ENCODE measurements at regions not wholly inside any gene's neighbourhood (a gene's known extent, or its start where the extent isn't known, plus 50 kb on each side); places are given as distances from the start of the nearest gene placed in this dataset.

DNA sequence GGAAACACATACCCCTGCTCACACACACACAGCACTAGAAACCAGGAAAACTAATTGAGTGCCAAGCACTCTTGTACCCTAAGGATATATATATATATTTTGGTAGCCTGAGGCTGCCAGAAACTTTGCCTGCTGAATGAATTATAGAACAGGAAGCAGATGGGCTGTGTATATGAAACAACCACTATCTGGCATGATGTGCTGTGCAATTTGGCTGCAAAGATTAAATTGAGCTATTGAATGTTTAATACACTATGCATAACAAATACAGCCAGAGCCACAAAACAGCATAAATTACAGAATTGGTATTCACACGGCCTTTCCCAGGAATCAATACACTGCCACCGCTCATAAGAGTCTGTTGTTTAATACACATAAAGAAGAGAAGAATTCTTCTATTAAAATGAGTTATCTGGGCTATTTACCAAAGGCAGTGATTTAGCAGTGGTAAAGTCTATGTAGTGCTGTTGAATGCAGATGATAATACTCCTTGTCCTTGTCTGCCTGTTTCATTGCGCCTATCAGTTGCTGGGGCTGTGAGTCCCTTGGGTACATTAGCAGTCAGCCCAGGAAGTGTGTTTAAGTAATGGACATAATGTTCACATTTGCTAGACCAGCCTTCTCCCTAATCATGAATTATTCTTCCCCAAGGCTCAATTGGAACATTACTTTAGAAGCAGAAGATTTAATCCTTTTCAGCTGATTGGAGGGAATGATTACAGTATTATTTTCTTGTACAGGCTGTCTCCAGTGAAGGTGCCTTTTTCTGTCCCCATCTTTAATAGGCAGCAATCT, 294.3 kb downstream of the TLE1 start:
- Histone ChIP-seq H3K9me3 (ENCODE audit: control insufficient read depth, low read depth, low read length) (no peaks in the 10 kb centered on the region), H3K4me1 (ENCODE audit: control insufficient read depth, extremely low read depth, insufficient read depth, low read length) (peaks cover 23% of the 10 kb centered on the region), H4K20me1 (ENCODE audit: control insufficient read depth, extremely low read depth, insufficient read depth, low read length) (no peaks in the 10 kb centered on the region), H3K9ac (ENCODE audit: control insufficient read depth, extremely low read depth, insufficient read depth, low read length) (no peak overlapping the region), H3K27me3 (ENCODE audit: control insufficient read depth, extremely low read depth, insufficient read depth, low read length) (no peaks in the 10 kb centered on the region), H3K4me3 (ENCODE audit: control insufficient read depth in 2 of 3, extremely low read depth in 1 of 3, insufficient read depth in 2 of 3, low read depth in 1 of 3, low read length in 3 of 3) (no peak overlapping the region), H3K36me3 (ENCODE audit: control insufficient read depth in 2 of 2, extremely low read depth in 1 of 2, insufficient read depth in 2 of 2, low read length in 2 of 2) (no peaks in the 10 kb centered on the region), H2AFZ (ENCODE audit: control insufficient read depth, low read length) (no peak overlapping the region), H3K4me2 (ENCODE audit: control insufficient read depth, extremely low read depth, insufficient read depth, low read depth, low read length) (no peak overlapping the region), H3K9me1 (ENCODE audit: control insufficient read depth, extremely low read depth, insufficient read depth, low read length) (no peaks in the 10 kb centered on the region), H3K79me2 (ENCODE audit: control insufficient read depth, insufficient read depth, low read length) (no peaks in the 10 kb centered on the region), H3K27ac (ENCODE audit: control insufficient read depth, insufficient read depth, low read length) (no peak overlapping the region)
- dilution Hi-C loops (cut with MboI; ENCODE audit: extremely low pct_ligation_motif_present, low sequenced_read_pairs) = no loop called here
- FAIRE-seq = no peak
- DNase-seq (ENCODE audit: low read depth, low spot score) = no peak
- TF ChIP-seq CTCF (optimal IDR thresholded peaks at IDR 0.05 in 1 of 3, IDR thresholded peaks at IDR 0.05 in 1 of 3, conservative IDR thresholded peaks at IDR 0.05 in 1 of 3; ENCODE audit: extremely low read depth in 1 of 3, insufficient read depth in 2 of 3, low read length in 3 of 3) (no peak), EZH2 (IDR thresholded peaks at IDR 0.05; ENCODE audit: low read length) (no peak)

DNA sequence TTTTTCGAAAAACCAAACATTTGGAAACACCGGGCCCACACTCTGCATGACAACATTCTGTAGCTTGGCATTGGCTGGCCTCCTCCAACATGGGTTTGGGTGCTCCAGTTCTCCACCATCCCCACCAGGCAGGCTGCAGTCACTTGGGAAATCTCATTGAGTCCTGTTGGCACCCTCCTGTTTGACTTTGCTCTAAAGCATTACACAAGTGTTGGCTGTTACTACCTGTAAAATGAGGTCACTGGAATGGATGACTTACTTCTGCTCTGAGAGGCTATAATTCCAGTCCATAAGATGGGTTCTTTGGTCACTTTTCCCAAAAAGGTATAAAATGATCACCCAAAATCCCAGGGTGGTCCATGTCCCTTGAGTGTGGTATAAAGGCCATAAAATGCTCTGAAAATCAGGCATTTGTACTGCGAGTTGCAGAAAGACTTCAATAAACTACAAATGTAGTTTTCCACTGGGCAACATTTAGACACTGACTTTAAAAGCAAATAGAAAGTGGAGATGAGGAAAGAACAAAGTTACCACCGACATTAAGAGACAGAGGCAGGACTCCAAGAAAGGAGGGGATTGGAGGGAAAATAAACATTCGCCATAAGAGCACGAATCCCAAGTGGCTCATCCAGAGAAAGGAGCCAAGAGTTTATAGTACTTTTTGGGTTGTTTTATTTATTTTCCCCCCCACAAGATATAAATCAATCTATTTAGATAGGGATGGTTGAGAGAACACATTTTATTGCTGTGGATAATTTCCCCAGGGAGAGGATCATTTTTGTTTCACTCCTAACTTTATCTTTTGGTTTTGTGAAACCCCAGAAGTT, 295.1 kb downstream of the TLE1 start:
- FAIRE-seq (peak; percentile 61), DNase-seq (ENCODE audit: low read depth, low spot score) (no peak)
- no peak overlapping the region for H3K27ac ChIP-seq (ENCODE audit: control insufficient read depth, insufficient read depth, low read length)
- H3K27me3 ChIP-seq (ENCODE audit: control insufficient read depth, extremely low read depth, insufficient read depth, low read length) = no peaks in the 10 kb centered on the region
- no peaks in the 10 kb centered on the region for H3K79me2 ChIP-seq (ENCODE audit: control insufficient read depth, insufficient read depth, low read length)
- H3K4me3 ChIP-seq (ENCODE audit: control insufficient read depth in 2 of 3, extremely low read depth in 1 of 3, insufficient read depth in 2 of 3, low read depth in 1 of 3, low read length in 3 of 3) = no peak overlapping the region
- H3K36me3 ChIP-seq (ENCODE audit: control insufficient read depth in 2 of 2, extremely low read depth in 1 of 2, insufficient read depth in 2 of 2, low read length in 2 of 2) = no peaks in the 10 kb centered on the region
- dilution Hi-C loops (cut with MboI; ENCODE audit: extremely low pct_ligation_motif_present, low sequenced_read_pairs) = no loop called here
- TF ChIP-seq EZH2 (IDR thresholded peaks at IDR 0.05; ENCODE audit: low read length) (no peak), CTCF (optimal IDR thresholded peaks at IDR 0.05 in 1 of 3, IDR thresholded peaks at IDR 0.05 in 1 of 3, conservative IDR thresholded peaks at IDR 0.05 in 1 of 3; ENCODE audit: extremely low read depth in 1 of 3, insufficient read depth in 2 of 3, low read length in 3 of 3) (no peak)
- no peaks in the 10 kb centered on the region for H4K20me1 ChIP-seq (ENCODE audit: control insufficient read depth, extremely low read depth, insufficient read depth, low read length)
- no peaks in the 10 kb centered on the region for H3K9me1 ChIP-seq (ENCODE audit: control insufficient read depth, extremely low read depth, insufficient read depth, low read length)
- peaks cover 31% of the 10 kb centered on the region for H3K4me1 ChIP-seq (ENCODE audit: control insufficient read depth, extremely low read depth, insufficient read depth, low read length)
- no peak overlapping the region for H2AFZ ChIP-seq (ENCODE audit: control insufficient read depth, low read length)
- H3K9me3 ChIP-seq (ENCODE audit: control insufficient read depth, low read depth, low read length) = no peaks in the 10 kb centered on the region
- H3K9ac ChIP-seq (ENCODE audit: control insufficient read depth, extremely low read depth, insufficient read depth, low read length) = no peak overlapping the region
- no peak overlapping the region for H3K4me2 ChIP-seq (ENCODE audit: control insufficient read depth, extremely low read depth, insufficient read depth, low read depth, low read length)
